HG02973 (cell line): ENCODE measurements at regions not wholly inside any gene's neighbourhood (a gene's known extent, or its start where the extent isn't known, plus 50 kb on each side); places are given as distances from the start of the nearest gene placed in this dataset.

ENCODE experiments used
- ATAC-seq: cut with Tn5 transposase; IDR thresholded peaks from one replicate; pipeline ENCODE4 v1.9.1; 2021; ENCODE audit warnings: moderate library complexity; ENCODE audit not compliant: unreplicated experiment

GRCh38 chr11:105202844-105203548 is 63.4 kb upstream of the CARD18 start:
- no peak for ATAC-seq

- no peak for ATAC-seq
Observed at GRCh38 chr11:105202422-105202821, 62.9 kb upstream of the CARD18 start.

- no peak for ATAC-seq
Observed at GRCh38 chr11:105201166-105201565, 61.6 kb upstream of the CARD18 start.

- ATAC-seq: no peak
Observed at GRCh38 chr11:105197071-105197815, 57.7 kb upstream of the CARD18 start.

GRCh38 chr11:105193260-105193659 is 53.7 kb upstream of the CARD18 start:
- no peak for ATAC-seq

- ATAC-seq: no peak
Observed at GRCh38 chr11:105192115-105192514, 52.5 kb upstream of the CARD18 start.

GRCh38 chr11:105189581-105189980 is 50.0 kb upstream of the CARD18 start:
- no peak for ATAC-seq
